RWPE2 (cell line): ENCODE measurements at regions not wholly inside any gene's neighbourhood (a gene's known extent, or its start where the extent isn't known, plus 50 kb on each side); places are given as distances from the start of the nearest gene placed in this dataset.
A peak's percentile ranks its signal among the peaks of the same experiment; 100 is the strongest.
"Not testable (repeated sequence)": the region's sequence is repeated elsewhere in the genome, so short reads cannot be mapped to it uniquely, and the experiment has no call there.

Source experiments
- ATAC-seq: fragments of 200-7000 bp; cut with Tn5 transposase; 3 replicates; pipeline ENCODE4 v1.9.1; 2021; ENCODE audit warnings: low read depth
- DNase-seq: peaks from one replicate; pipeline ENCODE4 v3.0.0-alpha.2; 2020; ENCODE audit warnings: low spot score
- H3K27ac ChIP-seq: fragments of 450-650 bp; 2 replicates; pipeline ENCODE4 v1.5.1; 2017; ENCODE audit warnings: mild to moderate bottlenecking; ENCODE audit not compliant: poor library complexity, severe bottlenecking
- H3K27me3 ChIP-seq: fragments of 250-450 bp; sonication (Bioruptor Pico); 2 replicates; pipeline ENCODE4 v1.5.1; 2021; ENCODE audit warnings: mild to moderate bottlenecking, moderate library complexity; ENCODE audit not compliant: insufficient read depth, poor library complexity, severe bottlenecking
- H3K36me3 ChIP-seq: fragments of 250-450 bp; sonication (Bioruptor Pico); 2 replicates; pipeline ENCODE4 v1.5.1; 2020; ENCODE audit warnings: low read depth, mild to moderate bottlenecking, moderate library complexity
- H3K4me1 ChIP-seq: fragments of 250-450 bp; sonication (Bioruptor Pico); 2 replicates; pipeline ENCODE4 v1.5.1; 2021; ENCODE audit warnings: mild to moderate bottlenecking, moderate library complexity; ENCODE audit not compliant: insufficient read depth, poor library complexity, severe bottlenecking
- H3K4me3 ChIP-seq: fragments of 250-450 bp; sonication (Bioruptor Pico); 2 replicates; pipeline ENCODE4 v1.5.1; 2021; ENCODE audit warnings: mild to moderate bottlenecking, moderate library complexity; ENCODE audit not compliant: severe bottlenecking
- H3K9me3 ChIP-seq: fragments of 250-450 bp; sonication (Bioruptor Pico); 2 replicates; pipeline ENCODE4 v1.5.1; 2021; ENCODE audit warnings: mild to moderate bottlenecking, moderate library complexity; ENCODE audit not compliant: severe bottlenecking
- TF ChIP-seq, protein P1 (sequence below): fragments of 450-650 bp; IDR thresholded peaks from one replicate; pipeline ENCODE4 v1.5.1; 2017; ENCODE audit warnings: mild to moderate bottlenecking, moderate library complexity; ENCODE audit not compliant: poor library complexity, severe bottlenecking

GRCh38 chr10:21372651-21373410 is 152.7 kb downstream of the SKIDA1 start:
- H3K27ac ChIP-seq: peak overlapping the region; percentile 30
- H3K27me3 ChIP-seq: no peaks in the 10 kb centered on the region
- H3K36me3 ChIP-seq: no peaks in the 10 kb centered on the region
- H3K9me3 ChIP-seq: no peaks in the 10 kb centered on the region
- H3K4me3 ChIP-seq: no peak overlapping the region
- DNase-seq (peak; percentile 71), ATAC-seq (peak; percentile 96)
- H3K4me1 ChIP-seq: peaks cover 26% of the 10 kb centered on the region
- TF ChIP-seq, protein P1, sequence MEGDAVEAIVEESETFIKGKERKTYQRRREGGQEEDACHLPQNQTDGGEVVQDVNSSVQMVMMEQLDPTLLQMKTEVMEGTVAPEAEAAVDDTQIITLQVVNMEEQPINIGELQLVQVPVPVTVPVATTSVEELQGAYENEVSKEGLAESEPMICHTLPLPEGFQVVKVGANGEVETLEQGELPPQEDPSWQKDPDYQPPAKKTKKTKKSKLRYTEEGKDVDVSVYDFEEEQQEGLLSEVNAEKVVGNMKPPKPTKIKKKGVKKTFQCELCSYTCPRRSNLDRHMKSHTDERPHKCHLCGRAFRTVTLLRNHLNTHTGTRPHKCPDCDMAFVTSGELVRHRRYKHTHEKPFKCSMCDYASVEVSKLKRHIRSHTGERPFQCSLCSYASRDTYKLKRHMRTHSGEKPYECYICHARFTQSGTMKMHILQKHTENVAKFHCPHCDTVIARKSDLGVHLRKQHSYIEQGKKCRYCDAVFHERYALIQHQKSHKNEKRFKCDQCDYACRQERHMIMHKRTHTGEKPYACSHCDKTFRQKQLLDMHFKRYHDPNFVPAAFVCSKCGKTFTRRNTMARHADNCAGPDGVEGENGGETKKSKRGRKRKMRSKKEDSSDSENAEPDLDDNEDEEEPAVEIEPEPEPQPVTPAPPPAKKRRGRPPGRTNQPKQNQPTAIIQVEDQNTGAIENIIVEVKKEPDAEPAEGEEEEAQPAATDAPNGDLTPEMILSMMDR: no peak

GRCh38 chr10:21369697-21370096 is 155.8 kb downstream of the SKIDA1 start:
- Histone ChIP-seq H3K9me3 (no peaks in the 10 kb centered on the region), H3K36me3 (no peaks in the 10 kb centered on the region), H3K4me1 (peaks cover 42% of the 10 kb centered on the region), H3K4me3 (no peak overlapping the region), H3K27ac (peak overlapping the region; percentile 45), H3K27me3 (no peaks in the 10 kb centered on the region)
- DNase-seq (no peak), ATAC-seq (no peak)
- TF ChIP-seq, protein P1: no peak

- DNase-seq (peak; percentile 69), ATAC-seq (peak; percentile 48)
- TF ChIP-seq, protein P1: no peak
- H3K4me1 ChIP-seq: peaks cover 47% of the 10 kb centered on the region
- no peaks in the 10 kb centered on the region for H3K9me3 ChIP-seq
- H3K36me3 ChIP-seq: no peaks in the 10 kb centered on the region
- H3K4me3 ChIP-seq: no peak overlapping the region
- peak overlapping the region; percentile 45 for H3K27ac ChIP-seq
- no peaks in the 10 kb centered on the region for H3K27me3 ChIP-seq
Observed at GRCh38 chr10:21368728-21369425, 156.6 kb downstream of the SKIDA1 start.

DNA sequence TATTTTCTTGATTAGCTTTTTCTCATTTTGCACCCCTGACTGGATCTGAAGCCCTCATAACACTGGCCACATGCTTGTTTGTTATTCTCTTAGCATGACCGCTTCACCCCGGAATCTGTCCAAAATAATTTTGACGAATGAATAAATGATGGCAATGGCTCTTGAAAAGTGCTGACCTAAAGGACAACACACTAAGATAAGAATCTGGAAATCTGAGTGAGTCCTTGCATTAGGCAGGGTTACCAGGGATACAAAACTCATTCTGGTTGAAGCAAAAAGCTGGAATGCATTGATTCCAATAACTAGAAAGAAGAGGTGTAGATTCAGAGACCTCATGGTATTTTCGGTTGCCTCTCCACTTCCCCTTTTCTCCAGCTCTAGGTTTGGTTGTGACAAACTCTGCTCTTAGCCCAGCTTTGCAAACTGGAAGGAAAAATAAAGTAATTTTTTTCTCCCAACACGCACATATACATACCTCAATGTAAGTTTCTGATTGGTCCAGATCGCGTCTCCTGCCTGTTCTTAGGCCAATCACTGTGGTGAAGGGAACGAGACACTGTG is 157.4 kb downstream of the SKIDA1 start:
- H3K27me3 ChIP-seq: no peaks in the 10 kb centered on the region
- DNase-seq (no peak), ATAC-seq (no peak)
- no peaks in the 10 kb centered on the region for H3K9me3 ChIP-seq
- no peaks in the 10 kb centered on the region for H3K36me3 ChIP-seq
- H3K4me1 ChIP-seq: peaks cover 53% of the 10 kb centered on the region
- H3K27ac ChIP-seq: peak overlapping the region; percentile 45
- TF ChIP-seq, protein P1: no peak
- no peak overlapping the region for H3K4me3 ChIP-seq

GRCh38 chr10:21366108-21366507 is 159.4 kb downstream of the SKIDA1 start:
- not testable (repeated sequence) for H3K4me3 ChIP-seq, H3K36me3 ChIP-seq, H3K9me3 ChIP-seq, H3K27me3 ChIP-seq
- peak overlapping the region; percentile 97 for H3K27ac ChIP-seq
- peaks cover 51% of the 10 kb centered on the region for H3K4me1 ChIP-seq
- ATAC-seq (peak; percentile 71), DNase-seq (peak; percentile 77)
